GM18873 (cell line): ENCODE measurements at regions not wholly inside any gene's neighbourhood (a gene's known extent, or its start where the extent isn't known, plus 50 kb on each side); places are given as distances from the start of the nearest gene placed in this dataset.

Experiments
- ATAC-seq: cut with Tn5 transposase; IDR thresholded peaks from one replicate; pipeline ENCODE4 v1.9.1; 2021; ENCODE audit warnings: mild to moderate bottlenecking, moderate library complexity, moderate number of reproducible peaks; ENCODE audit not compliant: unreplicated experiment, low FRiP score

DNA sequence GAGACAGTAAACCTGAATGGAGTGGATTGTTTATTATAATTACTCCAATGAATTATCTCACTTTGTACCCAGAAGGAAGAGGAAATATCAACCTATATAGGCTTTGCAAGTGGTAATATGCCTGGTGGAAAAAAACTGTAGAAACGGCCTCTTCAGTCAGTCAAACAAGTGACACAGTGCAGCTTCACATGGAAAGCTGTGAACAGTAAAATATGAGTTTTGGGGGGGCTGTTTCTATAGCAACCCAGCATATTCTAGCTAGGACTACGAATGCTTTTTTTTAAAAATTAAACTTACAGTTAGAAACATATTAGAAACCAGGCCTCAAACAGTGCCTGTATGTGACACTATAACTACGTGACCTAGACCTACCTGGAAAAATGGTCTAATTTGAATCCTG is 150.1 kb downstream of the PPP1R2C start:
- no peak for ATAC-seq

DNA sequence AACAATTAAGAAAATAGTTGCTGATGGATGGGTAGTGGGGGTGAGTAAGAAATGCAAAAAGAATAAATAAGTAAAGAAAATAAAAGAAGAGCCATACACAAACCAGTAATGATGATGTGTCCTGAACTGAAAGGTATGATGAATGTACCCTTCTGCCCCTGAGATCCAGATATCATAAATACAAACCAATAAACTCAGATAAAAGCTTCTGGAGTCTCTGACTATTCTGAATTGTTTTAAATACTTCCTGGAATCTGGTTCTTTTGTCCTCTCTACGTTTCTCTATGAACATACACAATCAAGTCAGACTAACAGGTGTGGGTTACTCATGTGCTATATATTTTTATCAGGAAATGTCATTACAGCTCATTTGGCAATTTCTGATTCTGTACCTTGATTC is 153.4 kb downstream of the PPP1R2C start:
- ATAC-seq = no peak

GRCh38 chrX:42619068-42619467 is 158.9 kb downstream of the PPP1R2C start:
- no peak for ATAC-seq

DNA sequence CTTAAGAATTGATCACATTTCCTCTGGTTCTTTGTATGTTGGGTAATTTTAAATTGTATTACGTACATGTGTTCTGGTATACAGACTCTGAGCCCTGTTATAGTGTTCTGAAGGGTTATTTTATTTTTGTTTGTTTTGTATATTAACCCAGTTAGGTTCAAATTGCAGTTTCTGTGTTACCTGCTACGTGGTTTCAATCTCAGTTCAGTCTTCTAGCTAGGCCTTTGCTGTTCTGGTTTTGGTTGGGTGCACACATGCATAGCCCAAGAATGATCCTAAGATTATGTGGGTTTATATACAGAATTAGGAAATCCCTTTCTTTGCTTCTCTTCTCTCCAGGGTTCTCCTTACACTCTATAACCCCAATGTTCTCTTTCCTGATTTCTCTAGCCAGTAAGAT is 161.0 kb downstream of the PPP1R2C start:
- ATAC-seq = no peak

DNA sequence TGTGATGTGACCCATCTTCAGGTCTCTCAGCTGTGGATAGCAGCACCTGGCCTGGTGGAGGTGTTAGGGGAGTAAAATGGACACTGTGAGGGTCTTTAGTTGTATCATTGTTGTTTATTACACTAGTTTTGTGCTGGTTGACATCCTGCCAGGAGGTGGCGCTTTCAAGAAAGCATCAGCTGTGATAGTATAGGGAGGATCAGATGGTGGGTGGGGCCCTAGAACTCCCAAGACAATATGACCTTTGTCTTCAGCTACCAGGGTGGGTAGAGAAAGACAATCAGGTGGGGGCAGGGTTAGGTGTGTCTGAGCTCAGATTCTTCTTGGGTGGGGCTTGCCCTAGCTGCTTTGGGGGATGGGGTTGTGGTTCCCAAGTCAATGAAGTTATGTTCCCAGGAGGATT is 162.8 kb downstream of the PPP1R2C start:
- no peak for ATAC-seq

- ATAC-seq = no peak
Measured at GRCh38 chrX:42606591-42606990, 171.4 kb downstream of the PPP1R2C start.

DNA sequence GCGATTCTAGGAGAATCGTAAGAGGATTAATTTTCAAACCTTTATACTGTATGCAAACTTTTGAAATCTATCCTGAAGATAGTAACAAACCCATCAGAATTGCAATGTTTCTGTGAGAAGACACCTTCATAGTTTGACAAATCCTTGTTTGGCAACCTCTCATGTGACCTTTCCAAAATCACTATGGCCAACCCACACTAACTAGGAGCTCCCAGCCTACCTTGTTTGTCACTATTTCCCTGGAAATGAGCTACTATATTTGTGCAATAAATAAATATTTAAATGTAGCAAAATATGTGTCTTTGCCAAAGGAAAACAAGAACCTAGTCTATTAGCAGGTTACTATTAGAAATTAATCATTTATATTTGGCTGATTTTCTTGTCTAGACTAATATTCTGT is 173.7 kb downstream of the PPP1R2C start:
- ATAC-seq = no peak

- no peak for ATAC-seq
Measured at GRCh38 chrX:42603016-42603415, 174.9 kb downstream of the PPP1R2C start.

GRCh38 chrX:42602566-42602965 is 175.4 kb downstream of the PPP1R2C start:
- no peak for ATAC-seq

DNA sequence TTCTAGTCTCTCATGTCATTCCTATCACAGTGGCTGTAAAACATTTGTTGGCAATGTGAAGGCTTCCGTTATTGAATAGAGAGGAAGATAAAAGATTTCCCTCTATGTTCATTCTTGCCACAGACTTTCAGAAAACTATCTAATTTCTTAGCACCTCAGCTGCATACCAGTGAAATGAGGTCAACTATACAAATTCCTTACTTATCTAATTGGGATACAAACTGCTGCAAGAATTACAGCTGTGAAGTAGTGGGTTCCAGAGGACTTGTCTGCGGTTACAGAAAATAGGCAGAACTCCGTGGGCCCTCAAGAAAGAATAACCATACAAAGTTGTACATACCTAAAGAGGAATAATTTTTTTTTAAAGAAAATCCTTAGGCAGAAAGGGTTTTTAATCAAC is 175.8 kb downstream of the PPP1R2C start:
- no peak for ATAC-seq

GRCh38 chrX:42597481-42597880 is 180.5 kb downstream of the PPP1R2C start:
- ATAC-seq = no peak

DNA sequence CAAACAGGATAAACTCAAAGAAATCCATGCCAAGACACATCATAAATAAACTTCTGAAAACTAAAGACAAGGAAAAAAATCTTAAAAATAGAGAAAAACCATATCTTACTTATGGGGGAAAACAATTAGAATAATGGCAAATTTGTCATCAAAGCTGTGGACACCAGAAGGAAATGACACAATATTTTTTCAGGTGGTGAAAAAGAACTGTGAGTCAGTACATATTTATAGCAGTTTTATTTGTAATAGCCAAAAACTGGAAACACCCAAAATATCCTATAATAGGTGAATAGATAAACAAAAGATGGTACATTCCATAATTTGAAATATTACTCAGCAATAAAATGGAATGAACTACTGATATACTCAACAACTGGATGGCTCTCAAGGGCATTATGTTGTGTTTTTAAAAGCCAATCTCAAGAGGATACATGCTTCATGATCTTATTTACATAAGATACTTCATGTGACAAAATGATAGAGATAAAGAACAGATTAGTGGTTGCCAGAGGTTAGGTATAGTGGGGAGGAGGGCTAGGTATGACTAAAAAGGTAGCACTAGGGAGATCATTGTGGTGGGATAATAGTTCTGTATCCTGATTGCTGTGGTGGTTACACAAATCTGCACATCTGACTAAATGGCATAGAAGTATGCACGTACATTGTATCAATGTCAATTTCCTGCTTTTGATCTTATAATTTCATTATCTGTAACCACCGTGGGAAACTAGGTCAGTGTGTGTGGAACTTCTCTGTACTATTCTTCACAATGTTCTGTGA is 191.9 kb downstream of the PPP1R2C start:
- no peak for ATAC-seq

- no peak for ATAC-seq
Measured at GRCh38 chrX:42577936-42578470, 200.0 kb downstream of the PPP1R2C start.

GRCh38 chrX:42567268-42567667 is 210.7 kb downstream of the PPP1R2C start:
- no peak for ATAC-seq

- ATAC-seq = no peak
Measured at GRCh38 chrX:42565739-42566138, 212.2 kb downstream of the PPP1R2C start.

GRCh38 chrX:42546800-42547199 is 231.2 kb downstream of the PPP1R2C start:
- no peak for ATAC-seq

DNA sequence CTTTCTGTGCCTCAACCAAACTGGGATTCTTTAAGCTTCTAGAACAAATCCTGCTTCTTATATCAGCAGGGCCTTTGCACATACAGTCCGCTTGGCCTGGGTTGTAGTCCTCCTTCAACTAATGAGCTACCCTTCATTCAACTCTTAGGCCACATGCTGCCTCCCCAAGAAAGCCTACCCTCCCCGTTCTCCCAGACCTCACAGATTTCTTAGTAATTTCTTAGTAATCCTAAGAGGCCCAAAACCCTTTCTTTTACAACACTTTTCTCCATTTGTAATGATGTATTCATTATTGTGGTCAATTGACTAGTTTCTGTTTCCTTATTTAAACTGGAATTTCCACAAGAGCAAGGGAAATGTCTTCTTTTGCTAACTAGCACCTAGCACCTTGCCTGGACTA is 233.1 kb downstream of the PPP1R2C start:
- no peak for ATAC-seq

DNA sequence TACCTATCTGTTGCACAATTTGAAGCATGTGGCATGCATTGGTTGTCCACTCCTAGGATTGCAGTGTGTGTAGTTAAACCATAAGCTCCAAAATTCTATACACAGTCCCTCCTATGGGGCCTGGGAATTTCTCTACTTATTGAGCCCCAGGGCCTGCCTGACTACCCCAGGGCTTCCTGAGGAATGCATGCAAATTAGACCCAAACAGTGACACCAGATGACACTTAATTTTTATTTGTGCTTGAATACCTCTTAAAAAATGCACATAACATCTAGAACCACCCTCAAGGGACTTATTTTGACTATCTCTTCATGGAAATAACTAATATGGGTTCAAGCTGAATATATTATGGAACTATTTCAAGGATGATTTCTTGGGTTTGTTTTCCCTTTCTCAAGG is 236.4 kb downstream of the PPP1R2C start:
- no peak for ATAC-seq

DNA sequence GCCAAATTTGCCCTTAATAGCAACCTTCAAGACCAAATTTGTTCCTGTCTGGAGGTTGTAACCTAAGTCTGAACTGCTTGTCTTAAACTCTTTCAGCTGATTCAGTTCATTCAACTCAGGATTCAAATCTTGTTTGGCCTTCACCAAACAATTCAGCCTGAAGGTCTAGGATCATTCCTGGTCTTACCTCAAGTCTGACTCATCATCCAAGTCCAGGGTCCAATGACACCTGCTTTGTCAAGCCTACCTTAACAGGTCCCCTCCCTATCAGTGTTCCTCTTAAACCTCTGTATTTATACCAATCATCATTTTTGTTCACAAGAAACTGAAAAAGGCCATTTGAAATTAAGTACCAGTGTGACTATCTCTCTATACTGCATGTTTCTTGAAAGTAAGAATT is 237.8 kb downstream of the PPP1R2C start:
- no peak for ATAC-seq

- no peak for ATAC-seq
Measured at GRCh38 chrX:42538405-42538804, 239.6 kb downstream of the PPP1R2C start.

DNA sequence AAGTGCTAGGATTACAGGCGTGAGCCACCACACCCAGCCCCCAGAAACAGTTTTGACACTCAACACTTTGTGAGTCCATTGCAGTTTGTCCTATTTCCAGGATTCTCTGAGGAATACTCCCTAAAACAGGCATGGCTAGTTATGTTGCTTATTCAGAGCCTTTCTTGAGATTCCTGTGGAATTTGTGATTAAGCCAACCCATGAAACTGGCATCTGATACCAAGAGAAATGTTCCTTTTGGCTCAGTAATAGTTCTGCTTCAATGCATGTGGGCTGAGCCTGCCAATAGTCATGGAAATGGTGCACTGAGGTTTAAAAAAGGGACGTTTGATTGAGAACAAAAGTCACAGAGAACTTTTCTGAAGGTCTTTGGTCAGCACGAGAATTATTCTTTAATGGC is 241.7 kb downstream of the PPP1R2C start:
- ATAC-seq = no peak

- ATAC-seq = no peak
Measured at GRCh38 chrX:42535233-42535632, 242.7 kb downstream of the PPP1R2C start.
